ENCODE measurements at regions not wholly inside any gene's neighbourhood (a gene's known extent, or its start where the extent isn't known, plus 50 kb on each side); places are given as distances from the start of the nearest gene placed in this dataset.

DNA sequence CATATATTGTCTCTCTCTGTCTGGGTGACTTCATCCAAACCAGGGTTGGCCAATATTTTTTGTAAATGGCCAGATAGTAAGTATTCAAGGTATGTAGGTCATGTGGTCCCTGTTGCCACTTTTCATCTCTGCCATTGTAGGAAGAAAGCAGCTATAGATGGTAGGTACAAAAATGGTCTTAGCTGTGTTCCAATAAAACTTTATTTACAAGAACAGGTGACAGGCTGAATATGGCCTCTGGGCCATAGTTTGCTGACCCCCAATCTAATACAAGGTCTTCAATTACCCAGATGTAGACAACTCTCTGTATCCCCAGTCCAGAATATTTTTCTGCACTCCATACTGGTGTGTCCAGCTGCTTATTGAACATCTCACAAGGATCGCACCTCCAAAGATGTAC is 166.2 kb upstream of the FZD8 start:
- TF ChIP-seq, protein P1, sequence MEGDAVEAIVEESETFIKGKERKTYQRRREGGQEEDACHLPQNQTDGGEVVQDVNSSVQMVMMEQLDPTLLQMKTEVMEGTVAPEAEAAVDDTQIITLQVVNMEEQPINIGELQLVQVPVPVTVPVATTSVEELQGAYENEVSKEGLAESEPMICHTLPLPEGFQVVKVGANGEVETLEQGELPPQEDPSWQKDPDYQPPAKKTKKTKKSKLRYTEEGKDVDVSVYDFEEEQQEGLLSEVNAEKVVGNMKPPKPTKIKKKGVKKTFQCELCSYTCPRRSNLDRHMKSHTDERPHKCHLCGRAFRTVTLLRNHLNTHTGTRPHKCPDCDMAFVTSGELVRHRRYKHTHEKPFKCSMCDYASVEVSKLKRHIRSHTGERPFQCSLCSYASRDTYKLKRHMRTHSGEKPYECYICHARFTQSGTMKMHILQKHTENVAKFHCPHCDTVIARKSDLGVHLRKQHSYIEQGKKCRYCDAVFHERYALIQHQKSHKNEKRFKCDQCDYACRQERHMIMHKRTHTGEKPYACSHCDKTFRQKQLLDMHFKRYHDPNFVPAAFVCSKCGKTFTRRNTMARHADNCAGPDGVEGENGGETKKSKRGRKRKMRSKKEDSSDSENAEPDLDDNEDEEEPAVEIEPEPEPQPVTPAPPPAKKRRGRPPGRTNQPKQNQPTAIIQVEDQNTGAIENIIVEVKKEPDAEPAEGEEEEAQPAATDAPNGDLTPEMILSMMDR (IDR thresholded peaks at IDR 0.05) = no peak
- no peak for TF ChIP-seq EP300 (IDR thresholded peaks at IDR 0.05)

All from upper lobe of left lung (tissue), 4 donors.